Mucosa of rectum (tissue), 2 donors: ENCODE measurements at regions not wholly inside any gene's neighbourhood (a gene's known extent, or its start where the extent isn't known, plus 50 kb on each side); places are given as distances from the start of the nearest gene placed in this dataset.
"Not testable (repeated sequence)": the region's sequence is repeated elsewhere in the genome, so short reads cannot be mapped to it uniquely, and the experiment has no call there.

Experiments used
- H3K27ac ChIP-seq, 2 donors: one replicate each; pipeline ENCODE4 v1.7.0; 2013; ENCODE audit warnings: inconsistent platforms in 2 of 2, low read depth in 2 of 2, low read length in 2 of 2
- H3K27me3 ChIP-seq, 2 donors: one replicate each; pipeline ENCODE4 v1.7.0; 2013; ENCODE audit warnings: low read length in 2 of 2; ENCODE audit not compliant: control insufficient read depth in 2 of 2, insufficient read depth in 2 of 2
- H3K36me3 ChIP-seq, 2 donors: one replicate each; pipeline ENCODE4 v1.7.0; 2013; ENCODE audit warnings: low read length in 2 of 2; ENCODE audit not compliant: control insufficient read depth in 2 of 2, insufficient read depth in 2 of 2
- H3K4me1 ChIP-seq, 2 donors: one replicate each; pipeline ENCODE4 v1.7.0; 2013; ENCODE audit warnings: low read length in 2 of 2, mild to moderate bottlenecking in 1 of 2; ENCODE audit not compliant: control insufficient read depth in 2 of 2, insufficient read depth in 2 of 2
- H3K4me3 ChIP-seq, 2 donors: one replicate each; pipeline ENCODE4 v1.7.0; 2013; ENCODE audit warnings: low read length in 2 of 2
- H3K9ac ChIP-seq, 2 donors: one replicate each; pipeline ENCODE4 v1.7.0; 2013; ENCODE audit warnings: low read length in 2 of 2, low read depth in 1 of 2, mild to moderate bottlenecking in 1 of 2
- H3K9me3 ChIP-seq, 2 donors: one replicate each; pipeline ENCODE4 v1.7.0; 2013; ENCODE audit warnings: low read length in 2 of 2; ENCODE audit not compliant: control insufficient read depth in 2 of 2
- donor health status: healthy.
- donor health status: Normal muscosa, but diverticular disease.

DNA sequence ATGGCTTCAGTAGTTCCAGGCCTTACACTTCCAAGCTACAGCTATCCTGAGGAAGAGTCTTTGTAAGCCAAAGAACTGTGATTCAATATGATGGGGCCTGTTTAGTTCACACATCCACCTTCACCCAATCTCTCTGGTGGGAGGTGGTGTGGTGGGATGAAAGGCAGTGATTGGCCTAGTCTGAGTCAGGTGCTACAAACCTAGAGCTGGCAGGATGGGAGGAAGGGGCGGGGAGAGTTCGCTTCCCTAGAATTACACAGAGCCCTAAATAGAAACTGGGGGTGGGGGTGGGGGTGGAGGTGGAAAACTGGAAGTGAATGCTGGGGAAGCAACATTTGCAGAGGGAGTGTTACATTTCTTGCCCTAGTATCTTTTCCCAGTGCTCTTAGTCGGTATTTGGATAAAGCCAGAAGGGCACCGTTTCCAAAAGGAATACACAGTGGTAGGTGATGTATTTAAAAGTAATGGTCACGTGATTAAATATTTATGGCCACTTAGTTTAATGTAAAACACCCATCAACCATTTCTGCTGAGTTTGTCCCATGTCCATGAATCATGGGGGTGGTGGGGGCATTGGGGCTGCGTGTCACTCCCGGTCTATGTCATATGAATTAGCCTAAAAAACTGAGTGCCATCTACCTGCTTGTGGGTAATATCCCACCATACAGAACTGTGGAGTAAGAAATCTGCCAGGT lies 247.6 kb upstream of the PROK2 start:
- Histone ChIP-seq H3K4me3 (no peak overlapping the region), H3K27ac (no peak overlapping the region), H3K4me1 (peaks cover 0 to 2% of the 10 kb centered on the region in 2 donors), H3K27me3 (no peaks in the 10 kb centered on the region), H3K9ac (no peak overlapping the region), H3K9me3 (no peaks in the 10 kb centered on the region), H3K36me3 (no peaks in the 10 kb centered on the region)

GRCh38 chr3:72031581-72031980 lies 246.6 kb upstream of the PROK2 start:
- Histone ChIP-seq H3K9me3 (no peaks in the 10 kb centered on the region), H3K27ac (no peak overlapping the region), H3K4me1 (peaks cover 0 to 1% of the 10 kb centered on the region in 2 donors), H3K9ac (no peak overlapping the region), H3K36me3 (no peaks in the 10 kb centered on the region), H3K4me3 (no peak overlapping the region), H3K27me3 (no peaks in the 10 kb centered on the region)

DNA sequence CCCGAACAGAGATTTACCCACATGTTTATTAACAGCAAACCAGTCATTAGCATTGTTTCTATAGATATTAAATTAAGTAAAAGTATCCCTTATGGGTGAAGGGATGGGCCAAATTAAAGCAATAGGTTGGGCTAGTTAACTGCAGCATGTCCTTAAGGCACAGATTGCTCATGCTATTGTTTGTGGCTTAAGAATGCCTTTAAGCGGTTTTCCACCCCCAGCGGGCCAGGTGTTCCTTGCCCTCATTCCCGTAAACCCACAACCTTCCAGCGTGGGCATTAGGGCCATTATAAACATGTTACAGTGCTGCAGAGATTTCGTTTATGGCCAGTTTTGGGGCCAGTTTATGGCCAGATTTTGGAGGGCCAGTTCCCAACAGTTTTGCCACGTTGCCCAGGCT lies 245.3 kb upstream of the PROK2 start:
- not testable (repeated sequence) for H3K9ac ChIP-seq, H3K27ac ChIP-seq, H3K27me3 ChIP-seq, H3K9me3 ChIP-seq, H3K36me3 ChIP-seq, H3K4me1 ChIP-seq, H3K4me3 ChIP-seq

GRCh38 chr3:72028726-72029125 lies 243.8 kb upstream of the PROK2 start:
- not testable (repeated sequence) for H3K27ac ChIP-seq, H3K27me3 ChIP-seq, H3K9ac ChIP-seq, H3K4me1 ChIP-seq, H3K9me3 ChIP-seq, H3K4me3 ChIP-seq, H3K36me3 ChIP-seq

- H3K4me1 ChIP-seq, H3K27me3 ChIP-seq, H3K9ac ChIP-seq, H3K36me3 ChIP-seq, H3K4me3 ChIP-seq, H3K9me3 ChIP-seq, H3K27ac ChIP-seq: not testable (repeated sequence)
These were observed 243.4 kb upstream of the PROK2 start for GRCh38 chr3:72028307-72028706.

DNA sequence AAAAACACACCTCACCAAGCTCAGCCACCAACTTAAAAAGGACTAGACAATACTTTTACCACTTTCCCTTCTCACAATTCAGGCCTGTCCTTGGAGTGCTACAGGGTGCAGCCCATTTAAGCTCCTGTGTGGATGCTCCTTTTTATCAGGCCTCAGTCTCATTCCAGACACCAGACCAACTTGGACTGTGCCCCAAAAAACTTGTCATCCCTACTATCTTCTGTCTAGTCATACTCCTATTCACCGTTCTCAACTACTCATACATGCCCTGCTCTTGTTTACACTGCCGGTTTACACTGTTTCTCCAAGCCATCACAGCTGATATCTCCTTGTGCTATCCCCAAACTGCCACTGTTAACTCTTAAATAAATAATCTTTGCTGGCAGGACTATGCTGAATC lies 242.8 kb upstream of the PROK2 start:
- H3K9ac ChIP-seq, H3K36me3 ChIP-seq, H3K27me3 ChIP-seq: not testable (repeated sequence)

DNA sequence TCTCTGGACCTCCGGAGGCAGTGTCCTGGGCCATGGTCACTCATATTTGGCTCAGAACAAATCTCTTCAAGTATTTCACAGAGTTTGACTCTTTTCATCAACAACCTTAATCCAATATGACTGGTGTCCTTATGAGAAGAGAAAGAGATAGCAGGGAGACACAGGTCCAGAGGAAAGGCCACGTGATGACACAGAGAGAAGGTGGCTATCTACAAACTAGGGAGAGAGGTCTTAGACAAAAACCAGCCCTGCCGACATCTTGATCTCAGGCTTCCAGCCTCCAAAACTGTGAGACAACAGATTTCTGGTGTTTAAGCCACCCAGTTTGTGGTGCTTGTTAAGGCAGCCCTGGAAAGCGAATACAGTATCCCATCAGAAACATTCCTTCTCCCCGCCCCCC lies 237.1 kb upstream of the PROK2 start:
- H3K9ac ChIP-seq: no peak overlapping the region
- no peaks in the 10 kb centered on the region for H3K36me3 ChIP-seq
- H3K27ac ChIP-seq: no peak overlapping the region
- no peaks in the 10 kb centered on the region for H3K4me1 ChIP-seq
- H3K4me3 ChIP-seq: no peak overlapping the region
- H3K9me3 ChIP-seq: no peaks in the 10 kb centered on the region
- H3K27me3 ChIP-seq: no peaks in the 10 kb centered on the region

More for the DNA sequence above, 242.8 kb upstream of the PROK2 start:
- H3K4me3 ChIP-seq, H3K4me1 ChIP-seq, H3K27ac ChIP-seq, H3K9me3 ChIP-seq: not testable (repeated sequence)

- Histone ChIP-seq H3K4me1 (no peaks in the 10 kb centered on the region), H3K36me3 (no peaks in the 10 kb centered on the region), H3K4me3 (no peak overlapping the region), H3K9me3 (no peaks in the 10 kb centered on the region), H3K9ac (no peak overlapping the region), H3K27ac (no peak overlapping the region), H3K27me3 (no peaks in the 10 kb centered on the region)
These were observed 236.6 kb upstream of the PROK2 start for GRCh38 chr3:72021531-72021930.

- Histone ChIP-seq H3K9ac (no peak overlapping the region), H3K27me3 (no peaks in the 10 kb centered on the region), H3K4me3 (no peak overlapping the region), H3K9me3 (no peaks in the 10 kb centered on the region), H3K27ac (no peak overlapping the region), H3K36me3 (no peaks in the 10 kb centered on the region), H3K4me1 (no peaks in the 10 kb centered on the region)
These were observed 233.5 kb upstream of the PROK2 start for GRCh38 chr3:72018343-72018984.

DNA sequence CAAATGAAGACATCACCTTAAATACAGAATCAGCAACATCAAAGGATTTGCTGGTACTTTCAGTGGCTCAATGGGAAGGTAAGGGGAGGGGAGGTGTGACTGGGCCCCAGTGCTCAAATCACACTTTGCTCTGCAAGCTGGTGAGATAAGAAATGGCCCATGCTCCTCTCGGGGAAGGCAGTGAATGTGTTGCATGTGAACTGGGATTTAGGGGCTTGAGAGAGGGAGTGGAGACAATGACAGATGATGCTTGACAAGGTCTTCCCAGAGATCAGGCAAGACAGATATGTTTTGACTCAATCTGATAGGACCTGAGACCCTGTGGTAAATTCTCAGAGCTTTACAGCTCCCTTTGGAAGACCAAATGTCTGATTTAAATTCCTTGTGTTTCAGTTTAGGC lies 233.0 kb upstream of the PROK2 start:
- no peak overlapping the region for H3K4me3 ChIP-seq
- H3K9ac ChIP-seq: no peak overlapping the region
- H3K4me1 ChIP-seq: no peaks in the 10 kb centered on the region
- H3K36me3 ChIP-seq: no peaks in the 10 kb centered on the region
- H3K27ac ChIP-seq: no peak overlapping the region
- H3K9me3 ChIP-seq: no peaks in the 10 kb centered on the region
- H3K27me3 ChIP-seq: no peaks in the 10 kb centered on the region
